Activated CD4-positive, alpha-beta T cell treated with anti-CD3 and anti-CD28 coated beads for 4 hours (primary cell): ENCODE measurements at regions not wholly inside any gene's neighbourhood (a gene's known extent, or its start where the extent isn't known, plus 50 kb on each side); places are given as distances from the start of the nearest gene placed in this dataset.
"Not testable (repeated sequence)": the region's sequence is repeated elsewhere in the genome, so short reads cannot be mapped to it uniquely, and the experiment has no call there.

Source experiments
- DNase-seq, 2 donors: peaks; one replicate each; pipeline ENCODE4 v3.0.0-alpha.2; 2020

- DNase-seq = no peak
These were observed 243.5 kb downstream of the ENC1 start for GRCh38 chr5:74396913-74397622.

- DNase-seq = no peak
These were observed 245.3 kb downstream of the ENC1 start for GRCh38 chr5:74394916-74395880.

- no peak for DNase-seq
These were observed 246.0 kb downstream of the ENC1 start for GRCh38 chr5:74394528-74394915.

- no peak for DNase-seq
These were observed 246.6 kb downstream of the ENC1 start for GRCh38 chr5:74393943-74394342.

GRCh38 chr5:74392711-74393351 is 247.7 kb downstream of the ENC1 start:
- no peak for DNase-seq

- DNase-seq = no peak
These were observed 249.1 kb downstream of the ENC1 start for GRCh38 chr5:74391410-74391809.

GRCh38 chr5:74390822-74391221 is 249.7 kb downstream of the ENC1 start:
- DNase-seq = no peak

- no peak for DNase-seq
These were observed 250.3 kb downstream of the ENC1 start for GRCh38 chr5:74390306-74390637.

GRCh38 chr5:74389531-74390305 is 250.8 kb downstream of the ENC1 start:
- no peak for DNase-seq

GRCh38 chr5:74388411-74388810 is 252.1 kb downstream of the ENC1 start:
- DNase-seq = not testable (repeated sequence)

- no peak for DNase-seq
These were observed 253.8 kb downstream of the ENC1 start for GRCh38 chr5:74386571-74387334.

- DNase-seq = no peak
These were observed 255.7 kb downstream of the ENC1 start for GRCh38 chr5:74384851-74385250.

GRCh38 chr5:74382987-74383593 is 257.4 kb downstream of the ENC1 start:
- no peak for DNase-seq

GRCh38 chr5:74382123-74382855 is 258.2 kb downstream of the ENC1 start:
- DNase-seq = no peak

- DNase-seq = no peak
These were observed 260.3 kb downstream of the ENC1 start for GRCh38 chr5:74380193-74380592.

- no peak for DNase-seq
These were observed 262.1 kb downstream of the ENC1 start for GRCh38 chr5:74378464-74378863.

- no peak for DNase-seq
These were observed 264.3 kb downstream of the ENC1 start for GRCh38 chr5:74376187-74376586.

GRCh38 chr5:74375271-74375670 is 265.3 kb downstream of the ENC1 start:
- no peak for DNase-seq

GRCh38 chr5:74374656-74375055 is 265.9 kb downstream of the ENC1 start:
- DNase-seq = no peak

- DNase-seq = no peak
These were observed 267.5 kb downstream of the ENC1 start for GRCh38 chr5:74373076-74373475.

GRCh38 chr5:74372502-74373064 is 267.9 kb downstream of the ENC1 start:
- DNase-seq = no peak
